Inferior parietal cortex (tissue), 1 donor: ENCODE measurements at regions not wholly inside any gene's neighbourhood (a gene's known extent, or its start where the extent isn't known, plus 50 kb on each side); places are given as distances from the start of the nearest gene placed in this dataset.
"Not testable (repeated sequence)": the region's sequence is repeated elsewhere in the genome, so short reads cannot be mapped to it uniquely, and the experiment has no call there.

ENCODE experiments used
- DNase-seq: peaks from one replicate; pipeline ENCODE4 v3.0.0-alpha.2; 2016; ENCODE audit errors: extremely low spot score

DNA sequence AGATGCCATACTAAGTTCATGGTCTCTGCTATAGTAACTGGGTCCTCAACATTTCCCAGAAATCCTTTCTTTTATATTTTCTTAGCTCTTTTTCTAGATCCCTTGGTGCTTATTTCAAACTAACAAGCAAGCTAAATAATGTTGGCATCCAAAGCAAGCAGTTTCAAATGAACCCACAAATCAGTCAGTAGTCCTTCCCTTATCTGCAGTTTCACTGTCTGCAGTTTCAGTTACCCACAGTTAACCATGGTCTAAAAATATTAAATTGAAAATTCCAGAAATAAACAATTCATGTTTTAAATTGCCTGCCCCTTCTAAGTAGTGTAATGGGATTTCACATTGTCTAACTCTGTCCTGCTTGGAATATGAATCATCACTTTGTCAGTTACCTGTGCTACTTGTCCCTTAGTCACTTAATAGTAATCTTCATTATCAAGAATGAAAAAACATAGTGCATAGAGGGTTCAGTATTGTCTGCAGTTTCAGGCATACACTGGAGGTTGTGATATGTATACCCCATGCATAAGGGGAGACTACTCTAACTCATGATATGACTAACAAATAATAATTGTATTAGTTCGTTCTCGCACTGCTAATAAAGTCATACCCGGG, 633.7 kb downstream of the MECOM start:
- no peak for DNase-seq

DNA sequence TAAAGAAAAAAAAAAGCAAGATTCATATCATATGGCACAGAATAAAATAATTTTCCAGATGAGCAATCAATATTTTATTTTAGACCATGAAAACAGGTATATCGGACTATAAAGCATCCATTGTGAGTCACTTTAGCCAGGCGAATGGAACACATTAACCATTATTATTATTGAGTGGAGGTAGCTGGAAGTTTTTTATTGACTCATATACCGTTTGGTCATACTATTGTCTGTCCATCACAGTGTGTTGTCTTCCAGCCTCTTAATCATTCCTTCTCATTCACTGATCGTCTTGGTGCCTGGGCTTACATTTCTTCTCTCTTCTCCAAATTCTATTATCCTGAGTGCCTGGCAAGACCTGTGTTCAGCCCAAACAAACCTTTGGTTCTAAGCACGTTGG, 634.8 kb downstream of the MECOM start:
- no peak for DNase-seq

DNA sequence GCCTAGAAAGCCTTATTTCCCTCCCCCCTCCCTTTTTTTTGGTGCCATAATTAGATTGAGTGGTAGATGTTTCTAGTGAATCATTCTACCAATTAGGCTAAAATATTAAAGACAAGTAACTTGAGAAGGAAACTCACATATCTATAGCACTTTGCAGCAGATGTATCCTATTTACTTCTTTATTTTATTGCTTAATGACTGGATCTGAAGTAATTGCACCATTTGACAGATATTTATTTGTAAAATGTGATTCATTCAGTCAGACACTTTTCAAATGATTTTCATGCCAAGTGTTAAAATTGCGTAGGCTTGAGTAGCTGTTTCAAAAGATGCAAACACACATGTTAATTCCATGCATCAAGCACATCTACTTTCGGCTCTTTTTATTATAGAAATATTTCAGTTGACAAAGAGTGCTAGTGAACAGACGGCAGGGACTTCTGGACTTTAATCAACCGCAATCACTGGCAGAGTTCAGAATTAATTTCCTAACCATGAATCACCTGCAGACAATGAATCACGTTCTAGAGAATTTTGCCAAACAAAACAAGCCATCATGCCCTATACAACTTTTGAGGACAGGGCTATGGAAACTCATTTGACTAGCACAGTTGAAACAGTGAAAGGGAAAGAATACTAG, 636.8 kb downstream of the MECOM start:
- no peak for DNase-seq

GRCh38 chr3:169022457-169022856, 641.1 kb downstream of the MECOM start:
- no peak for DNase-seq

GRCh38 chr3:169020371-169020770, 643.1 kb downstream of the MECOM start:
- DNase-seq = no peak

- no peak for DNase-seq
Observed at GRCh38 chr3:169009453-169009852, 654.1 kb downstream of the MECOM start.

GRCh38 chr3:169008776-169009358, 654.6 kb downstream of the MECOM start:
- DNase-seq = no peak

DNA sequence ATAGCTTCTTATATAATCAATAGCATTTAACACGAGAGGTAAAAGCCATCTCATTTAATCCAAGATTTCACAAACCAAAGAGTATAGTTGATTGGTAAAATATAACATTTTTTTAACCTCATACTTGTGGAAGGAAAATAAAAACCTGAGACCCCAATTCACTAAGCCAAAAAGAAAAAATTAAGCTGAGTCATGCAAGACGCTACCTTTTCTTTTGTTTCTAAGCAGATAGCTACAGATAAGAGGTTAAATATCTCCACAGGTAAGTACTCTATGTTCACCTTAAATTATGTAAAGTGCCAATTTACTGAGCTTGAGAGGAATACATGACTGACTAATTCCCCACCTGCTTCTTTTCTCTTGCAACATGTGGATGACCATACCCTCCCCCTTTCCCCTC, 656.4 kb downstream of the MECOM start:
- no peak for DNase-seq

GRCh38 chr3:169006398-169006797, 657.1 kb downstream of the MECOM start:
- DNase-seq = not testable (repeated sequence)

- no peak for DNase-seq
Observed at GRCh38 chr3:169002689-169003088, 660.8 kb downstream of the MECOM start.

DNA sequence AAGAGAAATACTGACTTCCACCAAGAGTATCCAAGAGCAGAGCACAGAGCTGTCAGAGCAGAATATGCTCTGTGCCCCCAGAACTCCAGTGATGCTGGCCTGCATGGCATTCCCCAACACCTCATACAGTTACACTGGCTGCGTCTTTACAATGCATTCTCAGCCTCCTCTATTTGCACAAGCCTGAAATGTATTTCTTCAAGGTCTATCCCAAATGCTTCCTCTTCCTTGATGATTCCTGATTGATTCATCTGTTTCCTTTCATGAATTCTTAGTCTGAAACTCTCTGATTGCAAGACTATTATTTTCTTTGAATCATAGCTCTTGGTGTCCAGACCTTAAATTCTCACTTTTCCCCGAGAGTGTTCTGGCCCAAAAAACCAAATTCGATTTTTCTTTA, 664.7 kb downstream of the MECOM start:
- DNase-seq = no peak

- no peak for DNase-seq
Observed at GRCh38 chr3:168997488-168997887, 666.0 kb downstream of the MECOM start.

GRCh38 chr3:168996622-168997021, 666.9 kb downstream of the MECOM start:
- no peak for DNase-seq

- no peak for DNase-seq
Observed at GRCh38 chr3:168995129-168995528, 668.4 kb downstream of the MECOM start.

DNA sequence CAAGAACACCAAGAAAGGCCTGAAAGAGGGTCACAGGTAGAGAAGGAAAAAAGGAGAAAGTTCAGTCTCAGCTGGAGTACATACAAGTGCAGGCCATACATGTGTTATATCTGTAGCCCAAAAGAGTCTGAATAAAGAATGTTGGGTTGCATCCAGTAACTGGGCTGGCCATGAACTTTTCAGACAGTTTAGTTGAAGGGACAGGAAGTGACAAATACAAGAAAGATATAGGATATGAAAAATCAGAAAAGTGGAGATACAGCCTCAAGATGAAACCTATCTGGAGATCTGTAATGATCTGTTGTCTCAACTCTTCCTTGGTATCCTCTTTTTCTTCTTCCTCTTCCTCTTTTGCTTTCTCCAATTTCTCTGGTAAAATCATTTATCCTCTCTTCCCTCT, 671.7 kb downstream of the MECOM start:
- no peak for DNase-seq

- no peak for DNase-seq
Observed at GRCh38 chr3:168990621-168991020, 672.9 kb downstream of the MECOM start.

GRCh38 chr3:168990134-168990533, 673.4 kb downstream of the MECOM start:
- no peak for DNase-seq

DNA sequence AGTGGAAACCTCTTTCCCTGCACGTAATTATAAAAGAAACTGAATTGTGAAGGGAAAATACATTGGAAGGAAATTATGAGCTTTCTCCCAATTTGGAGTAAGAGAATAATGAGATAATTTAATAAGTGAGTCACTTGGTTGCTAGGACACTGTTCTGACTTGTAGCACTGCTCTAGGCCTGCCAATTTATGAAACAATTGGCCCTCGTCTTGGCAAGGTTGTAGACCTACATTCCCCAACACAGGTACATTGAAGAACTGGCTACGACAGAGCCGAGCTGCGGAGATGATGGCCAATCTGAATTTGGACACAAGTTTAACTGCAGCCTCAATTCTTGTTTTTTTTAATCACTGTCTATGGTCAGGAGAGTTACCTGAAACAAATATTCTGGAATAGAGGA, 674.1 kb downstream of the MECOM start:
- DNase-seq = no peak

DNA sequence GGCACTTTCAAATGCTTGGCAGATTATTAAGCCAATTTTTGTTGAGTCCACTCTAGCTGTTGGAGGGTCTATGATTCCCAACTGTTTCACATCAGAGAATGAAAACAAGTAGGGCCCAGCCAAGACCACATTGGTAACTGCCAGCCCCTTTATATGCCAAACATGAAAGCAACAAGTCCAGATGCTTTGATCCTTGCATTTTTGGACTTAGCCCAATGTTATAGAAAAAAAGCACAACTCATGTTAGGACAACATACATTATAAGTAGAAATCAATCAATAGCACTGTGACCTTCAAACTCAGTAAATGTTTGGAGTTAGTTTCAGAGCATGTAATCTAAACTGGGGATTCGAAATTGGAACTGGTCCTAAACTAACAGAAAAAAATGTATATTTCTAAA, 674.7 kb downstream of the MECOM start:
- DNase-seq = no peak

DNA sequence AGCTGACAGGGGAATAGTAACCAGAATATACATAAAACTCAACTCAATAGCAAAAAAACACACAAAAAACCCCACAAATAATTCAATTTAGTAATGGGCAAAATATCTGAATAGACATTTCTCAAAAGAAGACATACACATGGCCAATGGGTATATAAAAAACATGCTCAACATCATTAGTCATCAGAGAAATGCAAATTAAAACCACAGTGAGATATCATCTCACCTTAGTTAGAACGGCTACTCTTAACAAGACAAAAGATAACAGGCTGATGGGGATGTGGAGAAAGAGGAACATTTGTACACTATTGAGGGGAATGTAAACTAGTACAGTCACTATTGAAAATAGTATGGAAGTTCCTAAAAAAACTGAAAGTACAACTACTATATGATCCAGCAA, 678.6 kb downstream of the MECOM start:
- no peak for DNase-seq

DNA sequence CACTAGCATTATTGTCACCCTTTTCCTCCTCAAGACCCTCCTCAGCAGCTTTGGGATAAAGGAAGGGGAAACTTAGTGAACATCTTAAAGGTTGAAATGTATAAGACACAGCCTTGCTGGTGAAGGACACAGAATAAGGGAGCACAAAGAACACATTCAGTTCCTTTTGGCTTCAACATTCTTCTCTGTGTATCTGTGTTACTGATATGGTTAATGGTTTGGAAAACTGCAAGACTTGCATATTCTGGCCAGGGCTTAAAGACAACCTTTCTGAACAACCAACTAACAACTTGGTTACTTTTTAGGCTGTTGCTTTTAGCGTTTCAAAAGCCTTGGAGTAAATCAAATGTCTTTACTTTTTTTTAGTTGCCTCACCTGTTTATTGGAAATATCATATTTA, 680.5 kb downstream of the MECOM start:
- DNase-seq = no peak

GRCh38 chr3:168981396-168981795, 682.1 kb downstream of the MECOM start:
- no peak for DNase-seq

GRCh38 chr3:168977716-168978374, 685.7 kb downstream of the MECOM start:
- no peak for DNase-seq
